Nephron (organoid): ENCODE measurements at regions not wholly inside any gene's neighbourhood (a gene's known extent, or its start where the extent isn't known, plus 50 kb on each side); places are given as distances from the start of the nearest gene placed in this dataset.

Experiments used
- H3K27ac Mint-ChIP-seq, 3 experiments: 2 replicates each; pipeline ENCODE4 v1.8.0; 2020; ENCODE audit warnings: mixed read lengths in 3 of 3, mild to moderate bottlenecking in 2 of 3, moderate library complexity in 1 of 3
- H3K27me3 Mint-ChIP-seq: 2 replicates; pipeline ENCODE4 v1.8.0; 2021; ENCODE audit warnings: low read depth, mild to moderate bottlenecking, moderate library complexity, mixed read lengths
- H3K36me3 Mint-ChIP-seq: 2 replicates; pipeline ENCODE4 v1.8.0; 2020; ENCODE audit warnings: low read depth, mixed read lengths
- H3K4me1 Mint-ChIP-seq: 2 replicates; pipeline ENCODE4 v1.8.0; 2020; ENCODE audit warnings: mixed read lengths
- H3K4me3 Mint-ChIP-seq, 3 experiments: 2 replicates each; pipeline ENCODE4 v1.8.0; 2020; ENCODE audit warnings: mild to moderate bottlenecking in 3 of 3, mixed read lengths in 3 of 3, moderate library complexity in 2 of 3
- H3K9me3 Mint-ChIP-seq: 2 replicates; pipeline ENCODE4 v1.8.0; 2020; ENCODE audit warnings: mixed read lengths
- TF ChIP-seq, protein P1 (sequence below), 3 experiments: fragments of 200-600 bp; sonication (generic); IDR thresholded peaks; one replicate each; pipeline ENCODE4 v1.5.0; 2021; ENCODE audit warnings: antibody characterized with exemption in 3 of 3; ENCODE audit not compliant: unreplicated experiment in 3 of 3

DNA sequence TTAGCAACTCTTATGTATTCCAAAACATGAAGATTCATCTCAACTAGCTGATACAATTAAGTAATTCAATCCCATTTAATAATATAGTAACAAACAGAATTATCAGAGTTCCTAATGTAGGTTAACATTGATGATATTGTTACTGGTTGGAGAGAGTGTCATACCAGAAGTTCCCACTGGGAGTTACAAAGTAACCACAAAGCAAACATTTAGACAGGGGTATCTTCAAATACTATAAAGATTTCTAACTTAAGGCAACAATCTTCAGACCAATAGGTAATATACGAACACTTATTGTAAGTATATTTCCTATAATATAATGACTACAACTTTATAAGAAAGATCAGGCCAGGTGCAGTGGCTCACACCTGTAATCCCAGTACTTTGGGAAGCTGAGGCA lies 1372.9 kb upstream of the PIK3C3 start:
- H3K36me3 Mint-ChIP-seq: no peaks in the 10 kb centered on the region
- H3K4me1 Mint-ChIP-seq: no peaks in the 10 kb centered on the region
- TF ChIP-seq, protein P1, sequence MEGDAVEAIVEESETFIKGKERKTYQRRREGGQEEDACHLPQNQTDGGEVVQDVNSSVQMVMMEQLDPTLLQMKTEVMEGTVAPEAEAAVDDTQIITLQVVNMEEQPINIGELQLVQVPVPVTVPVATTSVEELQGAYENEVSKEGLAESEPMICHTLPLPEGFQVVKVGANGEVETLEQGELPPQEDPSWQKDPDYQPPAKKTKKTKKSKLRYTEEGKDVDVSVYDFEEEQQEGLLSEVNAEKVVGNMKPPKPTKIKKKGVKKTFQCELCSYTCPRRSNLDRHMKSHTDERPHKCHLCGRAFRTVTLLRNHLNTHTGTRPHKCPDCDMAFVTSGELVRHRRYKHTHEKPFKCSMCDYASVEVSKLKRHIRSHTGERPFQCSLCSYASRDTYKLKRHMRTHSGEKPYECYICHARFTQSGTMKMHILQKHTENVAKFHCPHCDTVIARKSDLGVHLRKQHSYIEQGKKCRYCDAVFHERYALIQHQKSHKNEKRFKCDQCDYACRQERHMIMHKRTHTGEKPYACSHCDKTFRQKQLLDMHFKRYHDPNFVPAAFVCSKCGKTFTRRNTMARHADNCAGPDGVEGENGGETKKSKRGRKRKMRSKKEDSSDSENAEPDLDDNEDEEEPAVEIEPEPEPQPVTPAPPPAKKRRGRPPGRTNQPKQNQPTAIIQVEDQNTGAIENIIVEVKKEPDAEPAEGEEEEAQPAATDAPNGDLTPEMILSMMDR (IDR thresholded peaks at IDR 0.05; ENCODE audit: unreplicated experiment in 3 of 3): no peak
- H3K4me3 Mint-ChIP-seq: no peak overlapping the region
- no peak overlapping the region for H3K27ac Mint-ChIP-seq
- peaks cover 5% of the 10 kb centered on the region for H3K9me3 Mint-ChIP-seq
- no peaks in the 10 kb centered on the region for H3K27me3 Mint-ChIP-seq

DNA sequence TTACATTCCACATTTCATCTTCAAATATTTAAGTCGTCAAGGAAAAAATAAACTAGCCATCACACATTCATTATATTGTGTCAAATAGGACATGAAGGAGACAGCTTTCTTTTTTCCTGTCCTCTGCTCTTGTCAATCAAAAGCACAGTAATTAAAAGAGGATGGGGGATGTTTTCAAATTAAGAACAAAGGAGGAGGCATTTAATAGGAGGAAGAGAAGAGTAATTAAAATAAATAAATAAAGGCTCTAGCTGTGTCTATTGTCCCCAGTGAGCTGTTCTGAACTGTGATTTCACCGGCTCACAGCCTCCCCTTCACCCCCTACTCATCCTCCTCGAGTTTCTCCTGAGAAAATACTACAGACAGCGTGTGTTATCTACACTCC lies 1377.1 kb upstream of the PIK3C3 start:
- no peak overlapping the region for H3K4me3 Mint-ChIP-seq
- H3K36me3 Mint-ChIP-seq: no peaks in the 10 kb centered on the region
- H3K27ac Mint-ChIP-seq: no peak overlapping the region
- H3K4me1 Mint-ChIP-seq: no peaks in the 10 kb centered on the region
- peaks cover 2% of the 10 kb centered on the region for H3K9me3 Mint-ChIP-seq
- TF ChIP-seq, protein P1 (IDR thresholded peaks at IDR 0.05; ENCODE audit: unreplicated experiment in 3 of 3): no peak
- no peaks in the 10 kb centered on the region for H3K27me3 Mint-ChIP-seq

DNA sequence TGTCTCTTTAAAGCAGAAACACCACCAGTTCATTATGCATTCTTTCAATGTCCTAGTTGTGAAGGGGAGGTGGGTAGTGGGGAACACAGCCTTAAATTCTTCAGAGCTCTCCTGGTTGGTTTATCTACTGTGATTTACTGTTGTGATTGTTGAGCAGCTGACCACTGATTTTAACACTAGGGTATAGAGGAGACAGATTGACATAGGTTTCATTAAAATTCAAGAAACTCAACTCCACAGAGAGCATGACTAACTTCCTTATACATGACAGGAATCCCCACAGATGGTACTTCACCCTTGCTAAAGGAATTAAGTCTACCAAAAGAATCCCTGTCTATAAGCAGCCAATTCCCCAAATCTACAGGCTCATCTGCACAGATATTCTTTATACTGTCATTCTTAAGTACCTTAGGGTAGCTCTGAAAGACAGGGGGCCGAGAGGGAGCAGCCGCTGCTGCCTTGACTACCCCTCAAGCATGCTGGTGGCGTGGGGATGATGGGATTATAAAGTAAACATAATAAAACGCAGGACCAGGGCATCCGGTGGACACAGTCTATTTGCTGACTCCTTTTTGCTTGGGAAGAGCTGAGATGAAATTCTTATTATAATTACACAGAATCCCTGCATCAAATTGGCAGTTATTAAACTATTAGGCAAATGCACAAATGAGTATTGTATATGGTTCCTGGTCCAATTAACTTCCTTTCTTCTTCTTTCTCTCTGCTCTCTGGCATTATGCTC lies 1377.6 kb upstream of the PIK3C3 start:
- H3K36me3 Mint-ChIP-seq: no peaks in the 10 kb centered on the region
- no peak overlapping the region for H3K4me3 Mint-ChIP-seq
- H3K4me1 Mint-ChIP-seq: no peaks in the 10 kb centered on the region
- TF ChIP-seq, protein P1 (IDR thresholded peaks at IDR 0.05; ENCODE audit: unreplicated experiment in 3 of 3): no peak
- no peaks in the 10 kb centered on the region for H3K27me3 Mint-ChIP-seq
- no peak overlapping the region for H3K27ac Mint-ChIP-seq
- H3K9me3 Mint-ChIP-seq: peaks cover 2% of the 10 kb centered on the region

DNA sequence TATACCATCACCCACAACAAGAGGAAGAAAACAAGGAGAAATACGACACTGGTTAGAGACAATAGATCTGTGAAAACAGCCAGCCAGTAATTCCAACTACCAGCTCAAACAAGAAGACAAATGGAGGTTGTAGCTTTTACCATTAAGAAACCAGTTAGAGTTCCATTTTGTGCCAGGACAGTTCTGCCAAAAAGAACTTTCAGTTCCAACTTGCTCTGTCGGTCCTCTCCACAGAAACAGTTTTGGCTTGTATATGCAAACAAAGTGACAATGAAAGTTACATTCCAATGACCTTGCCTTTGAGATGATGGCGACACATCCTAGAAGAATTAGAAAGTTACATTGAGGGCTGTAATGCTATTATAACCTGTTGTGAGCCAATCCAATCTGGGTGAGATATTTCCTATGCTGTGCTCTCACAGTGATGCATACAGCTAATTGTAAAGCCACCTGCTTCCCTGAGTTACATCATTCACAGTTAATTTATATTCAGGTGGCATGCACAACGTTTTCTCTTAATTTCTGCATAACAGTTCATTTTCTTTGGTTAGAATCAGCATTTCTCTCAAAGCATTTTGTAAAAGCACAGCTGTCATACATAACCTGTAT lies 1378.4 kb upstream of the PIK3C3 start:
- Mint-ChIP-seq H3K4me1 (no peaks in the 10 kb centered on the region), H3K36me3 (no peaks in the 10 kb centered on the region), H3K27ac (no peak overlapping the region), H3K9me3 (peaks cover 2% of the 10 kb centered on the region), H3K4me3 (no peak overlapping the region), H3K27me3 (no peaks in the 10 kb centered on the region)
- TF ChIP-seq, protein P1 (IDR thresholded peaks at IDR 0.05; ENCODE audit: unreplicated experiment in 3 of 3): no peak

DNA sequence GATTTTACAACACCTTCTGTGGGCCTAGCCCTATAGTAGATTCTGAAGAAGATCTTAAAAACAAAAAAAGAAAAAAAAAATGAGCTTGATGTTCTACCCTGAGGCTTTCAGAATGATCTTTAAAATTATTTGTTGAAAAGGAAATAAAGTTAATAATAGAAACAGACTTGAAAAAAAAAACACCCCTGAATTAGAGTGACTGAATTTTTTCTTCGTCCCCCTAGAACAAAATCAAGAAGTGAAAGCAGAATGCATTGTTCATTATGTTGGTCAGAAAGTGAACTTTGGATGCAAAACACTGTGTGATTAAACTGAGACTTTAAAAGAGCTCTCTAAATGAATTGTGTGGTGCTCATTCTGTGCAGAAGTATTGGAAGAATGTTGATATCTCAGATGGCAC lies 1384.4 kb upstream of the PIK3C3 start:
- H3K4me3 Mint-ChIP-seq: no peak overlapping the region
- H3K27me3 Mint-ChIP-seq: no peaks in the 10 kb centered on the region

More for the DNA sequence above, 1384.4 kb upstream of the PIK3C3 start:
- no peaks in the 10 kb centered on the region for H3K4me1 Mint-ChIP-seq
- no peak overlapping the region for H3K27ac Mint-ChIP-seq
- H3K9me3 Mint-ChIP-seq: peaks cover 2% of the 10 kb centered on the region
- H3K36me3 Mint-ChIP-seq: no peaks in the 10 kb centered on the region
- TF ChIP-seq, protein P1 (IDR thresholded peaks at IDR 0.05; ENCODE audit: unreplicated experiment in 3 of 3): no peak
